HUES64 (cell line): ENCODE measurements at regions not wholly inside any gene's neighbourhood (a gene's known extent, or its start where the extent isn't known, plus 50 kb on each side); places are given as distances from the start of the nearest gene placed in this dataset.

Source experiments
- H3K27ac ChIP-seq: 2 replicates; pipeline ENCODE4 v1.7.0; 2013; ENCODE audit warnings: low read depth, low read length, inconsistent platforms
- H3K27me3 ChIP-seq: 2 replicates; pipeline ENCODE4 v1.6.1; 2013; ENCODE audit warnings: mild to moderate bottlenecking, low read length; ENCODE audit not compliant: insufficient read depth
- H3K36me3 ChIP-seq: 2 replicates; pipeline ENCODE4 v1.6.1; 2013; ENCODE audit warnings: mild to moderate bottlenecking, low read length; ENCODE audit not compliant: insufficient read depth
- H3K4me1 ChIP-seq: 2 replicates; pipeline ENCODE4 v1.6.1; 2013; ENCODE audit warnings: mild to moderate bottlenecking, low read length, moderate library complexity; ENCODE audit not compliant: insufficient read depth
- H3K4me3 ChIP-seq: 2 replicates; pipeline ENCODE4 v1.5.1; 2013; ENCODE audit warnings: mild to moderate bottlenecking, low read length, moderate library complexity
- H3K9ac ChIP-seq: 2 replicates; pipeline ENCODE4 v1.6.1; 2013; ENCODE audit warnings: mild to moderate bottlenecking, low read depth, low read length
- H3K9me3 ChIP-seq: 2 replicates; pipeline ENCODE4 v1.6.1; 2013; ENCODE audit warnings: low read depth, low read length; ENCODE audit not compliant: insufficient read depth
- WGBS: fragments of 150-250, 120-280 bp; methylation state at CpG from one replicate; pipeline ENCODE4 v1.1.7; 2013; ENCODE audit warnings: missing lambda C conversion rate; 5-methylcytosine and 5-hydroxymethylcytosine counted together

DNA sequence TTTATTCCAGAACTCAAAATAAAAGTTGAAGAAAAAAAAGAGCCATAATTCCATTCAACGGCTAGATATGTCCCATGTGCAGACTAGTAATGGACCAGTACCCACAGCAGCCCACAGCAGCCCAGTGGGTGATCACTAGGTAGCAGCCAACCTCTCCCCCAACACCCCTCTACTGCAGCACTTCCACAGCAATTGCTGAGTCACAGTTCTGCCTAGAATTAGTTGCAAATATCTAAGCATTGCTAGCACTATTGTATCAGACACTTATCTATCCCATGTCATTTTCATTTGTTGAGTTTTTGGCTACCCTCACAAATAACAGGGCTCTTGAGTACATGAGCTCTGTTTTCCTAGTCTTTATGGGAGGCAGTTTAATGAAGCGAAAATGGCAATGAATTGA, 258.7 kb downstream of the RAP2A start:
- no peaks in the 10 kb centered on the region for H3K4me1 ChIP-seq
- H3K9ac ChIP-seq, result no peak overlapping the region
- peaks cover 2% of the 10 kb centered on the region; the same call in 1 of the 2 replicates for H3K9me3 ChIP-seq
- no peak overlapping the region for H3K27ac ChIP-seq
- WGBS, result 83% methylated on average over 2 of the region's 2 CpGs
- H3K36me3 ChIP-seq, result no peaks in the 10 kb centered on the region
- no peak overlapping the region for H3K4me3 ChIP-seq
- no peaks in the 10 kb centered on the region for H3K27me3 ChIP-seq

DNA sequence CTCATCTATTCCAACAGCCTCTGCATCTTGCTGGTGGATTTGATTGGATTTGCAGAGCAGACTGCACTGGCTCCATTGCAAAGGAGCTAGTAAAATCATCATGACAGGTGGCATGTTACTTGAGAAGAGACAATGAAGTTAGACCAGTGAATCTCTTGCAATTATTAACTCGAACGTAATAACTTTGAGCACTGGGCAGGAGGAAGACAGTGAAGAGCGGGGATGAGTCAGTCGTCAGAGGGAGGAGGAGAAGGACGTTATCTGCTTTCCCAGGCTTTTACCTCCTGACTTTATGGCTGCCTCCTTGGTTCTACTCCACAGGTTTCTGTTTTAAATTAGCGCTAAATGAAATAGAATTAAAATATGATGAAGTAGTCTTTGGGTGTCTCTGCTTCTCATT, 257.8 kb upstream of the IPO5 start:
- WGBS, result 94% methylated on average over 6 of the region's 6 CpGs
- Histone ChIP-seq H3K9me3 (no peaks in the 10 kb centered on the region), H3K36me3 (no peaks in the 10 kb centered on the region), H3K9ac (no peak overlapping the region), H3K27ac (no peak overlapping the region), H3K27me3 (no peaks in the 10 kb centered on the region), H3K4me1 (no peaks in the 10 kb centered on the region), H3K4me3 (no peak overlapping the region)

DNA sequence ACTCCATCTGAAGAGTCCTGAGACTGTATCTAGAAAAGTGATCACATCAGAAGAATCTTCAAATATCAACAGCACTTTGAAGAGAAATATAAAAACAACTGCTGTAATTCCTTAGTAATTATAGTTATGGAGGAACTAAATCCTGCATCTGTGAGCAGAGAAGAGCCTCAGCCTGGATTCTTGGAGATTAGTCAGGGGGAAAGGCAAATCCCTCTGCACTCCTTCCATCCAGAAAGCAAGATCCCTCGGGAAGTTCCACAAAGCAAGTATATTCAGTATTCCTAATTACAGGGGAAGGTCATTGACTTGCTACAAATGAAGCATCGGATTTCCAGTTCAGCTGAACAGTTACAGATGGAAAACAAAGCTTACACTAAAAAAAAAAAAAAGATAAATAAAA, 256.6 kb upstream of the IPO5 start:
- Histone ChIP-seq H3K4me1 (no peaks in the 10 kb centered on the region), H3K9me3 (no peaks in the 10 kb centered on the region), H3K27me3 (no peaks in the 10 kb centered on the region), H3K36me3 (no peaks in the 10 kb centered on the region), H3K4me3 (no peak overlapping the region), H3K27ac (no peak overlapping the region), H3K9ac (no peak overlapping the region)
- 100% methylated on average over 1 of the region's 2 CpGs for WGBS

DNA sequence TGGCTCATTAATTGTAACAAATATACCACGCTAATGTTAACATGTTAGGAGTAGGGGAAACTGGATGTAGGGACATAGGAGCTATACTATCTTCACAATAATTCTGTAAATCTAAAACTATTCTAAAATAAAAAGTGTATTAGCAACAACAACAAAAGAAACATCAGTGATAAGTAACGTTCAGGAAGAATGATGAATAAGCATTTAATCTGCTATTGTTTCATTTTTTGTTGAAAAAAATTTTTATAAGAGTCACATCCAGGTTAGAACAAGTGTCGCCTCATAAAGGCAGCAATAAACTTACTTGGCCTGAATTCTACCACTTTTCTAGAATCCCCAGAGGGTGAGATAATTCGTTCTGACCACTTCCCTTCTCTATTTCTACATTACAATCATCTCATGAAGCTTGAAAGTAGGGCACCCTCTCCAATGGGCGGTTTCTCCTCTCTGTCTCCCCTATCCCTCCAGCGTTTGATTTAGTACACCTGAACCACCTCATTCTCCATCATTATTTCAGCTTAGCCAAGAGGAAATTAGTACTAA, 253.1 kb upstream of the IPO5 start:
- Histone ChIP-seq H3K9me3 (no peaks in the 10 kb centered on the region), H3K36me3 (no peaks in the 10 kb centered on the region), H3K4me1 (no peaks in the 10 kb centered on the region), H3K9ac (no peak overlapping the region), H3K4me3 (no peak overlapping the region), H3K27ac (no peak overlapping the region), H3K27me3 (no peaks in the 10 kb centered on the region)
- WGBS, result 80% methylated on average over 5 of the region's 6 CpGs

DNA sequence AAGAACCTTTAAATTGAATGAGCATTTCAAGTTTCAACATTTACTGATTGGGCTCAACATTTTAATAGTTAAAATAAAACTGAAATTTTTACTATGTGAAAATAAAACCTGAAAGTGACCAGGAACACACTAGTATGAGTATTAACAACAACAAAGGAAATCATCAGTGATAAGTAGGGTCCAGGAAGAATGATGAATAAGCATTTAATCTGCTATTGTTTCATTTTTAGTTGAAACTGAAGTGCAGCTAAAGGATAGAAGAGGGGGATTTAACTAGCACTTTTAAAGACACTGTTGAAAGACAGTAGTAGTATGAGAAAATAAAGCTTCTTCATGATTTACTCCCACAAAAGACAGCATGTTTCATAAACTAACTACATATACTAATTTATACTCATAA, 250.9 kb upstream of the IPO5 start:
- Histone ChIP-seq H3K9ac (no peak overlapping the region), H3K36me3 (no peaks in the 10 kb centered on the region), H3K27ac (no peak overlapping the region), H3K9me3 (no peaks in the 10 kb centered on the region), H3K27me3 (no peaks in the 10 kb centered on the region), H3K4me1 (no peaks in the 10 kb centered on the region), H3K4me3 (no peak overlapping the region)

- Histone ChIP-seq H3K27me3 (no peaks in the 10 kb centered on the region), H3K9ac (no peak overlapping the region), H3K4me3 (no peak overlapping the region), H3K36me3 (no peaks in the 10 kb centered on the region), H3K27ac (no peak overlapping the region), H3K4me1 (no peaks in the 10 kb centered on the region), H3K9me3 (0 out of 2 replicates have a peak, but pooled peaks cover 3% of the 10 kb centered on the region)
- 86% methylated on average over 1 of the region's 1 CpG for WGBS
Observed at GRCh38 chr13:97710797-97711196, 242.7 kb upstream of the IPO5 start.

DNA sequence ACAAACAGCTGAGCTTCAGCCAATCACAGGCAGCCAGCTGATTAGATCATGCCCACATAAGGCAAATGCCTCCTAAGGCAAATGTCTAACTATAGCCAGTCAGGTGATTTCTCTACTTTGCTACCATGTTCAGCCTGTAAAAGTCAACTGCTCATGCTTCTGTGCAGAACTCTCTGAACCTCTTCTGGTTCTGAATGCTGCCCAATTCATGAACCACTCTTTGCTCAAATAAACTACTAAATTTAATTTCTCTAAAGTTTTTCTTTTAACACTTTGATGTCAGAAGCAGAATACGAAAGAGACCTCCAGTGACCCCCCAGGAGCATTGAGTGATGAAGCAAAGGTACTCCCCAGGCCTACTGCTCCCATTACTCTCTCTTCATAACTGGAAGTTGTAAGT, 240.7 kb upstream of the IPO5 start:
- 100% methylated on average over 1 of the region's 1 CpG for WGBS
- Histone ChIP-seq H3K27me3 (no peaks in the 10 kb centered on the region), H3K4me1 (no peaks in the 10 kb centered on the region), H3K4me3 (no peak overlapping the region), H3K27ac (no peak overlapping the region), H3K36me3 (no peaks in the 10 kb centered on the region), H3K9ac (no peak overlapping the region), H3K9me3 (0 out of 2 replicates have a peak, but pooled peaks cover 3% of the 10 kb centered on the region)

- Histone ChIP-seq H3K9ac (no peak overlapping the region), H3K4me3 (no peak overlapping the region), H3K27ac (no peak overlapping the region), H3K9me3 (0 out of 2 replicates have a peak, but pooled peaks cover 3% of the 10 kb centered on the region), H3K4me1 (no peaks in the 10 kb centered on the region), H3K27me3 (no peaks in the 10 kb centered on the region), H3K36me3 (no peaks in the 10 kb centered on the region)
Observed at GRCh38 chr13:97715763-97716162, 237.7 kb upstream of the IPO5 start.

DNA sequence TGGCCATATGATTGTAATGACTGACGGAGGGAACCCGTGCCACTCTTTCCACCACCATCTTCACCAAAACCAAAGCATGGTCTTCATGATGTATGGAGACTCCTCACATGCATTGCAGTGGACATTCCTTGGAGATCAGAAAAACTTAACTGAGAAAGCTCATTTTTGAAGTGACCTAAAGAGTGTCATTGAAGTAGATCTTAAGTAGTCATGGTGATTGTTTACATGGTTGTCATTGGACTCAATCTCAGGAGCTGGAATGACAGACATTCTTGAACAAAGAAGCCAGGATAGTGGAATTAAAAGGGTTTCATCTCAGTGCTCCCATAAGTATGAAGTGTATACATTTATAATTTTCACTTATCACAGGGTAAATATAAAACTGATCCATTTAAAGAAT, 236.7 kb upstream of the IPO5 start:
- Histone ChIP-seq H3K4me3 (no peak overlapping the region), H3K9ac (no peak overlapping the region), H3K27ac (no peak overlapping the region), H3K27me3 (no peaks in the 10 kb centered on the region), H3K9me3 (0 out of 2 replicates have a peak, but pooled peaks cover 3% of the 10 kb centered on the region), H3K4me1 (no peaks in the 10 kb centered on the region), H3K36me3 (no peaks in the 10 kb centered on the region)
- 84% methylated on average over 2 of the region's 2 CpGs for WGBS

DNA sequence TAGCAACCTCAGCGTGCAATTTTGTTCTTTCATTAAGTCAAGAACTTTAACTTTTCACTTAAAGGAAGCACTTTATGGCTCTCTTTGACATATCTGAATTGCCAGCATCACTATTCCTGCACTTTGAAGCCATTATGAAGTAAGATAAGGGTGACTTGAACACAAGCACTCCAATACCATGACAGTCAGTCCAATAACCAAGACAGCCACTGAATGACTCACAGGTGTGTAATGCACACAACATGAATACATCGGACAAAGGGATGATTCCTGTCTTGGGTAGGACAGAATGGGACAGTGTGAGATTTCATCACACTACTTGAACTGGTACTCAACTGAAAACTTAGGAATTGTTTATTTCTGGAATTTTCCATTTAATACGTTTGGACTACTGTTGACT, 233.7 kb upstream of the IPO5 start:
- Histone ChIP-seq H3K9ac (no peak overlapping the region), H3K27ac (no peak overlapping the region)
- WGBS, result 100% methylated on average over 3 of the region's 3 CpGs

GRCh38 chr13:97720896-97721295, 232.6 kb upstream of the IPO5 start:
- no peak overlapping the region for H3K4me3 ChIP-seq
- H3K4me1 ChIP-seq, result no peaks in the 10 kb centered on the region
- no peaks in the 10 kb centered on the region for H3K36me3 ChIP-seq
- no peaks in the 10 kb centered on the region for H3K9me3 ChIP-seq
- H3K27me3 ChIP-seq, result no peaks in the 10 kb centered on the region
- 95% methylated on average over 4 of the region's 4 CpGs for WGBS
- no peak overlapping the region for H3K9ac ChIP-seq
- no peak overlapping the region for H3K27ac ChIP-seq

More for the DNA sequence above, 233.7 kb upstream of the IPO5 start:
- Histone ChIP-seq H3K4me1 (no peaks in the 10 kb centered on the region), H3K4me3 (no peak overlapping the region), H3K9me3 (no peaks in the 10 kb centered on the region), H3K36me3 (no peaks in the 10 kb centered on the region), H3K27me3 (no peaks in the 10 kb centered on the region)

GRCh38 chr13:97723655-97724054, 229.8 kb upstream of the IPO5 start:
- 86% methylated on average over 4 of the region's 4 CpGs for WGBS
- no peaks in the 10 kb centered on the region for H3K4me1 ChIP-seq
- no peak overlapping the region for H3K4me3 ChIP-seq
- no peak overlapping the region for H3K27ac ChIP-seq
- H3K27me3 ChIP-seq, result no peaks in the 10 kb centered on the region
- no peak overlapping the region for H3K9ac ChIP-seq
- H3K9me3 ChIP-seq, result no peaks in the 10 kb centered on the region
- no peaks in the 10 kb centered on the region for H3K36me3 ChIP-seq
